Lung microvascular endothelial cell (primary cell): ENCODE measurements at regions not wholly inside any gene's neighbourhood (a gene's known extent, or its start where the extent isn't known, plus 50 kb on each side); places are given as distances from the start of the nearest gene placed in this dataset.
"Not testable (repeated sequence)": the region's sequence is repeated elsewhere in the genome, so short reads cannot be mapped to it uniquely, and the experiment has no call there.

Experiments used
- DNase-seq, 2 donors: peaks; one replicate each; pipeline versions ENCODE4 v3.0.0 to v3.0.0-alpha.2; 2010; ENCODE audit warnings: low read depth in 2 of 2

DNA sequence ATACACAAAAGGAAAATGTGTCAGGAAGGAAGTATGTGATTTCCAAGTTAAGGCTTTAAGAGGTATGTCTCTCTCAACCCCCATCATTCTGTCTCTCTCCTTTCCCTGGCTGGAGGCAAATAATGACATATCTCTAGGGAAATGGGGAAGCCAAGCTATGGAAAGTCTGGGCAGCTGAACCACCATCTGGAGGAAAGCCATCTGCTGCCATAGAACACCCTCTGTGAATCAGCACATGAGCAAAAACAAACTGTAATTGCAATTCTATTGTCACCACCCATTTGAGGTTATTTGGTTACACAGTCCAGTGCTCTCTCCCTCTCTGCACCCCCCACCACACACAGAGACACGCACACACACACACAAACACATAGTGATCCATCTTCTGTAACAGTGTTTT lies 766.2 kb downstream of the FLRT2 start:
- DNase-seq: no peak

DNA sequence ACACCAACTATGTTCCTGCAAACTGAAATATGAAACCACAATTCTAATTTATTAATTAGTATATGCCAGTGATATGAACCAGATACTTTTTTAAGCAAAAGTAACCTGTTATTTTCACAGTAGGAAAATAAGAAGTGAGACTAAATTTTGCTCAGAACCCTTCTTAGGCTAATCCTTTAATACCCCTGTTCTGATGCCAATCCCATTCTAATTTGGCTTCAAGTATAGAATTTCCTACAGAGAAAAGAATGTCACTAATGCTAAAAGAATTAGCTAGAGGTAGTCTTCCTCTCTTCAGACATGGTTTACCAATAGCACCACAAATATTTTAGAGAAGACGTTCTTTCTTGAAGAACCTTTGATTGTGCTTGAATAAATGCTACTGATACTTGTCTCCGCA lies 758.4 kb downstream of the FLRT2 start:
- DNase-seq: no peak

DNA sequence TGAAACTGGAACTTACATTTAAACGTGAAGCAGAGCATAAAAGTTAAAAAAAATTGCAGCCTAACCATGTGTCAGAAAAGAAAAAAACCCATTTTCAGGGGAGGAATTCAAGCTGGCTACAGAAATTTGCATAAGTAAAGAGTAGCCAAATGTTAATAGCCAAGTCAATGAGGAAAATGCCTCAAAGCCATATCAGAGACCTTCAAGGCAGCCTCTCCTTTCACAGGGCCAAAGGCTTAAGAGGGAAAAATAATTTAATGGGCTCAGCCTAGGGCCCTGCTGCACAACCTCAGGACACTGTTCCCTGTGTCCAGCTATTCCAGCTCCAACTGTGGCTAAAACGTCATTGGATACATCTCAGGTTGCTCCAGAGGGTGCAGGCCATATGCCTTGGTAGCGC lies 749.5 kb downstream of the FLRT2 start:
- no peak for DNase-seq

DNA sequence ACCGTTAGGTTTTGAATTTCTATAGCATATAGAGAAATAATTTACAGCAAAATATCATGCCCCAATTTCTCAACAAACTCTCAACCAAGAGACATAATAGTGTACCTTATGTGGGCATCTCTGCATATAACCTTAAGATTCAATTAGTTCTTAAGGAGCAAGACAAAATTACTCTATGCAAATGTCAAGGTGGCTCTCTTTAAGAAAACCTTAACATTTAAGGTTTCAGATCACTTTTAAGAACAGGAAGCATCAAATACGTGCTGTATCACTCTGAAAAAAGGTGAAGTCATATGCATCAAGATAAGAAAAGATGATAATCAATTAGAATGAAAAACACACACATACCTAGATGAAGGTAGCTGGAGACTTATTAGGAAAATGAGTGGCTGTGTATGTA lies 728.0 kb downstream of the FLRT2 start:
- no peak for DNase-seq

DNA sequence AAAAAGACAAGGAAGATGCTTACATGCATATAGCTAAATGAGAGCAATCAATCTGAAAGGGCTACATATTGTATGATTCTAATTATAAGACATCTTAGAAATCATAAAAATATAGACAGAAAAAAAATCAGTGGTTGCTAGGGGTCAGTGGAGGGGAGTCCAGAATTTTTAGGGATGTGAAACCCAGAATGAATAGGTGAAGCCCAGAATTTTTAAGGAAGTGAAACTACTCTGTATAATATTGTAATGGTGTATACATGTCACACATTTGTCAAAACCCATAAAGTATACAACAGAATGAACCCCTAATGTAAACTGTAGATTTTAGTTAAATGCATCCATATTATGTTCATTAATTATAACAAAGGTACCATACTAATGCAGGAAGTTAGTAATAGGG lies 713.2 kb downstream of the FLRT2 start:
- DNase-seq: no peak

DNA sequence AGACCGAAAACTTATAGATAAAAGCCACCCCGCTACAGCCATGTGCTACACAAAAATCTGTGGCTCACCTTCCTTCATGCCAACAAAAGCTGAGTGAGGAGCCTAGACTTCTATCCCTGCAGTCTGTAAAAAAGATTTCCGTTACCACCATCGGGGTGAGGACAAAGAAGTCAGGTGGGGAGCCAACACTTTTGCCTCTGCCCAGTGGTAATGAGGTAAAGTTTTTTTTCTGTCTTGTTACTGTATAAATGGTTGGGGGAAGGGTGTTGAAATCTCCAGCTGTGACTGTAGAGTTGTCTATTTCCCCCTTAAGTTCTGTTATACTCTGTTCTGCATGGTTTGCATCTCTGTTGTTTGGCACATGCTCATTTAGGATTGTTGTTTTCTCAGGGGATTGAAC lies 707.8 kb downstream of the FLRT2 start:
- DNase-seq: no peak

DNA sequence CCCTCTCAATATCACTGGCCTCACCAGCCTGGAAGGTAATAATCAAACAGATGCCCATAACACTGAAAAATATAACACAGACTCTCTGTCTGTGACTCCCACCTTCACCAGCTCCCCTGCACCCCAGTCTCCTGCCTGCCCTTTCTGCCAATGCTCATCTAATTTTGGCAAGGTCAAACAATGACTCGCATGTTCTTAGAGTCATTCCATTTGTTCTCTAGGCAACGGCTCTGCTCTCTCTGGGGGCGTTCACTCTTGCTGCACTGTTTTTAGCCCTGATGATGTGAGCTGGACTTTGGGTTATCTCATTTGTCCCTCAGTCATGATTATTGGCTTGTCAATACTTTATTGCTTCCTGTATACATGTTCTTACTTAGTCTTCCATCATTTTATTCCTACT lies 691.8 kb downstream of the FLRT2 start:
- DNase-seq: no peak

DNA sequence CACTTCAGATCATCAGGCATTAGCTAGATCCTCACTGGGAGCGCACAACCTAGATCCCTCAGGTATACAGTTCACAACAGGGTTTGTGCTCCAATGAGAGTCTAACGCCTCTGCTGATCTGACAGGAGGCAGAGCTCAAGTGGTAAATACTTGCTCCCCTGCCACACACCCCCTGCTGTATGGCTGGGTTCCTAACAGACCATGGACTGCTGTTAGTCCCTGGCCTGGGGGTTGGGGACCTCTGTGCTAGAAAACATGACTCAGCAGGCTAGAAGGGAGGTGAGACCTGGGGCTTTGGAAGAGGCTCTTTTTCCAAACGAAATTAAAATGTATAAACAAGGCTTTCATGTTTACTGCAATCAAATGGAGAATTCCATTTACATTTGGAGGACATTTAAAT lies 691.1 kb downstream of the FLRT2 start:
- no peak for DNase-seq

DNA sequence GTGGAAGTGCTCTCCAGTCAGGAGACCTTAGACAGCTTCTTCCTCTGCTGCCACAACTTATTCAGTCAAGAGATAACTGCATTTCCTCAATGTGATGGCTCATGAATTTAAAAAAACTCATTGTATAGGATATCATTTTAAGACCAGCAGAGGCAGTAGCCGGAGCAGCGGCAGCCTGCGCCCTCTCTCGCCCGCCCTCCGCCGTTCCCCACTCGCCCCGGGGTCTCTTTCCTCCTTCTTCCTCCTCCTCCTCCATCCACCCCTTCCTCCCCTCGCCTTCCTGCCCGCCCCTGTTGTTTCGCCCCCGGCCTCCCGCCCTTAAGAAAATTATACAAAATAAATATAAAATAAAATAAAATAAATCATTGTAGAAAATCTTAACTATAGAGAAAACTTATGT lies 687.6 kb downstream of the FLRT2 start:
- DNase-seq: no peak

DNA sequence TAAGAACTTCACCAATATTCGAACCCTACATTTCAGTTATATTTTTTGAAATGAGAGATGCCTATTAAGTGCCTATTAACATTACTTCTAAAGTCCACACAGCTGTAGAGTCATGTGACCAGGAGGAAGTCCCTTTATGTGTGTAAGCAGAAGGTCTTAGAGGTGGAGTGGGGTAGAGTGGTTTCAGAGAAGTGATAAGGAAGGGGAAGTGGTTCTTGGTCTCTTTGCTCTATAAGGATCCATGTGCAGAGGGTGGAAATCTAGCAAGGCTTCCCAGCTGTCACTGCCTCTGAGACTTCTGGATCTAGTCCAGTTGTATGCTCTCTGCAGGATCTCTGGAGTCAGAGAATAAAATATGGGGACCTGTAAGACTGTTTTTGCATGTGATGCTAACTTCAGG lies 673.9 kb downstream of the FLRT2 start:
- DNase-seq: no peak

DNA sequence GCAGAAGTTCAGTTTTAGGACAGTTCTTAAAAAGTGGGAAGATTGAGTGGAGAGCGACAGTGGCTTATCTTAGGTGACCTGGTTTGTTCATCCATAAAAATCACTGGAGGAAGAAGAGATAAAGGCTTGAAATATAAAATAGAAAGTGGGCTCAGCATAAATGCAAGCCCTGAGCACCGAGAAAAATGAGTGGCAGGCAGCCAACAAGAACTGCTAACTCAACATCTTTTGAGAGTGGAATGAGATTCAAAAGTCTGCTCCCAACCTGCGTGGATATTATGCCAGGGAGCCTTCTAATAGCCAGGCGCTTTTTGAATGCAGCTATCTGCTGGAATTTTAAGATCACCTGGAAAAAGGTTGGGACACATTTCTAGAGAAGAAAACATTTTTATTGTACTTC lies 666.5 kb downstream of the FLRT2 start:
- no peak for DNase-seq

DNA sequence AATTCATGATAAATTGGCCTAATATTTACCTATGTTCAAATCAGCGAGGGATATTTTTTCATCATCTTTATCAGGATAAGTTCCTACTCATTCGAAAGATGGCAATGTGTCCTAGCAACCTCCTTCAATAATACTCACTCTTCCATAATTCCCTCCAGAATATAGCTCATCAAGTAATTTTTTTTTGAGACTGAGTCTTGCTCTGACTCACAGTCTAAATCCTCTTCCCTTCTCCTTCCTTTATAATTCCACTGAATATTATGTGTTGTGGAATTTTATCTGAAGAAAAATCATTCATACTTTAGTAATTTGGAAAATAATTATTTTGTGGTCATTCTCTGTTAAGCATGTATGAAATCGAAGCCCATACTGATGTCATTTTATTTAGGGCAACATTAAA lies 663.8 kb downstream of the FLRT2 start:
- DNase-seq: no peak

DNA sequence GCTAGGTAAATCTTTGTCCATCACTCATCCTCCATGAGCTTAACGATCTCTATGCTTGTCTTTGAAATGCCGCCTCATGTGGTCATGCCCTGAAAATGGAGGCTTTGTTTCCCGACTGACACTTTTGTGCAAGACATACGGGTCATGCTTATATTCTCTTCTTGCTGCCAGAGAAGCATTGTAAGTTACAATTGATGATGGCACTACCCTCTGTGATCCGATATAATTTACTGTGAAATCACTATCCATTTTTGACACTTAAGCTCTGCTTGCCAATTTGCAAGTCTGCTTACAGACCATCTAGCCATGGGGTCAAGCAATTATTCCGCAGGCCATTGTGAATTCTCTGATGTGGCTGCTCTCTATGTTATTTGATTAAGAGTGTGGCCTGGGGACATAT lies 650.0 kb downstream of the FLRT2 start:
- DNase-seq: no peak

DNA sequence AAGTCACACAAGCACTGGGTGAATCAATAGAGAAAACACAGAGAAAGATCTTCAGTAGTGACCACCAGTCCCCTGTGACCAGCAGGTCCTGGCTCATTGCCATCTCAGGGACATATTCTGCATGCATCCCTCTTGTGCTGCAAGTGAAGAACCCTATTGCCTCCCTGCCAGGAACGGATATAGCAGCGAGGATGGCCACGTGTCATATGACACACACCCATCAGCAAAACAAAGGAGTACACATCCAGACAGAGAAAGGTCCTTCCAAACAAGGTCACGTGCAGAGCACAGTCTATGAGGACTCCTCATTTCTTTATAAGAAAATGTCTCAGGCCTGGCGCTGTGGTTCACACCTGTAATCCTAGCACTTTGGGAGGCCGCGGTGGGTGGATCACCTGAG lies 638.4 kb downstream of the FLRT2 start:
- DNase-seq: no peak

DNA sequence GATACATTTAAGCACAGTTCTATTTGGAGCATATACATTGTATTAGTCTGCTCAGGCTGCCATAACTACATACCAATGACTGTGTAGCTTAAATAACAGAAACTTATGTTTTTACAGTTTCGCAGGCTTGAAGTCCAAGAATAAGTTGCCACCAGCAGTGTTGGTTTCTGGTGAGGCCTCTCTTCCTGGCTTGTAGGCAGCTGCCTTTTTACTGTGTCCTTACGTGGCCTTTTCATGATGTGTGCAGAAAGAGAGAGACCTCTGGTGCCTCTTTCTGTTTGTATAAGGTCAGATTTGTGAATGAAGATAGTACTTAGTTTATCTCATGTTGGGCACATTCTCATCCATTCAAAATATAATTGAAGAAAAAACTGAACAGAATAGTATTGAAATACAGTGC lies 636.6 kb downstream of the FLRT2 start:
- no peak for DNase-seq

DNA sequence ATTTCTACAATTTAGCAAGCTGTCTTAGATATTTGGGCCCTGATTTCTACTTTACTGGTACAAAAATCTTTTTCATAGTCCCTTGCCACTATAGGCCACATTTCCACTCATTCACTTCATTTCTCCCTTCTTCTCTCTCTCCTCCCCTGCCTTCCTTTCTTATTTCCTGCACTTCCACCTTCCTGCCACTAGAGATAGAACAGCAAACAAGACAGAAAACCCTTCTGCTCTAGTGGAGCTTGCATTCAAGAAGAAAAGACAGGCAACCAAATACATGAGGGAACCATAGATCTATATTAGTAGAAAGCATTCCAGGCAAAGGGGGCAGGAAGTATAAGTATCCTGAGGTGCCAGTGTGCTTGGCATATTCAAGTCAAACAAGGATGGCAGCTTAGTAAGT lies 623.5 kb downstream of the FLRT2 start:
- no peak for DNase-seq

DNA sequence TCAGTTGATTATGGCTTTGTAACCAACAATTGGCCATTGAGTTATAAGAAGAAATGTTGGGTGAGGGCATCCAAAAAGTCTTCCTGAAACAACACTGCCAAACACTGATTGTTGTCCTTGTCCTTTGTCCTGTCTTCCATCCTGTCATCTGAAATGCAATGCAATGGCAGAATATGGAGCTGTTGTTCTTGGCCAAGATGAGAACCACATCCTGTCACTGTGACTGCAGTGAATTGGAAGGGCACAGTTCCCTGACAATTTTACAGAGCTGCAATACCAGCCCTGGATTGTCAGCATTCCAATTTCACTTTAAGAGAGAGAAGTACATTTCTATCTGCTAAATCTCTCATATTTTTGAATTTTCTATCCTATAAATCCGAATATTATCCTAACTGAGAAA lies 613.3 kb downstream of the FLRT2 start:
- DNase-seq: peak in 1 of 2 donors; percentile 73

DNA sequence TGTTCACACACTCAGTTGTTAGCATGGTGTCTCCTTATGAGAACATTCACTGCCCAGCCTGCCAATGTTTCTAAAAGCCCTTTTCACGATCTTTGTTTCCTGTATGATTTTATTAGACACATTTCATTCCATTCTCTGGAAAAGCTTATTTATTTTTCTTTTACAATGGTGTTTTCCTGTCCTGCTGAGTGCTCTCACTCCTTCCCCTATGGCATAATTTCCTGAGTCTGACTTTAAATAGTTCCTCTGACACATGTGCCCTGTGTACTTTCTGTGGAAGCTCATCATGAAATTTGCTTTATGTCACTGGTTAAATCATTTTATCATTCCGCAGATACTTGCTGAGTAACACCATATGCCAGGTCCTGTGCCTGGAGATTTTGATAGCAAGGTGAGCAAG lies 612.0 kb downstream of the FLRT2 start:
- DNase-seq: peak in 1 of 2 donors; percentile 78

DNA sequence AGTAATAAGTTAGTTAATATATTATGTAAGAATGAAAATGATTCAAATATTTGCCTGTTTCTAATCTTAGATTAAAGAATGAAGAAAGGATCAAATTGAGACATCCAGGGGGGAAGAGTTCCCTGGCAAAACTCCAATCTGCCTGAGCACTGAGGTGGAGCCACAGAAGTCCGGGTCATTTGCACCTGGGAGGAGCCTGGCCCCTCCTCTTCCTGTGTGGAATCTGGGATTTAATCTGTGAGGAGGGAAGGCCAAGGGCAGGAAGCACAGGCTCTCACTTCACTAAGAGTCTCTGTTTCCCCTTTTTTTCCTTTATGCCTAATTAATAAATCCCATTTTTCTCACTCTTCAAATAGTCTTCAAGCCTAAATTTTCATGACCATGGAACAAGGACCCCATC lies 599.5 kb downstream of the FLRT2 start:
- DNase-seq: no peak

DNA sequence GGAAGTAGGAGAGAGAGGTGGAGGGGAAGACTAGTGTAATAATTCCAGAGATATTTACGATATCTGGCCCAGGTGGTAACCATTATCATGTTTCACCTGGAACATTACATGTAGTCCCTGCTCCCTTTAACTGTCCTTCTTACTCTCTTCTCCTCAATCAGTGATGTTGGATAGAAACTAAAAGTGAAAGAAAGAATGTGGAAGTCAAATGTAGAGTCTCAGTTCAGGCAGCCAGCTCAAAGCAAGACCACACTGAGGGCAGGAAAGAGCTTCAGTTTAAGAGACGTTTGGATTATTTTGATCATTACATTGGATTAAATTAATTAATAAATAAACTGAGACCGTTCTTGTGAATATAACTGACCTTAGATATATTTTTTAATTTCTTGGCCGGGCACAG lies 594.4 kb downstream of the FLRT2 start:
- DNase-seq: no peak

DNA sequence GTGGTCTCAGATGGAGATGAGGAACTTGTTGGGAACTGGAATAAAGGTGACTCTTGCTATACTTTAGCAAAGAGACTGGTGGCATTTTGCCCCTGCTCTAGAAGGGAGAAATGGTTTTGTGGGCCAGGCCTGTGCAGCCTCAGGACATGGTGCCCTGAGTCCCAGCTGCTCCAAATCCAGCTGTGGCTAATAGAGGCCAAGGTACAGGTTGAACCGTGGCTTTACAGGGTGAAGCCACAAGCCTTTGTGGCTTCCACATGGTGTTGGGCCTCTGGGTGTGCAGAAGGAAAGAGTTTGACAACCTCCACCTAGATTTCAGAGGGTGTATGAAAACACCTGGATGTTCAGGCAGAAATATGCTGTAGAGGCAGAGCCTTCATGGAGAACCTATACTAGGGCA lies 586.0 kb downstream of the FLRT2 start:
- DNase-seq: no peak

DNA sequence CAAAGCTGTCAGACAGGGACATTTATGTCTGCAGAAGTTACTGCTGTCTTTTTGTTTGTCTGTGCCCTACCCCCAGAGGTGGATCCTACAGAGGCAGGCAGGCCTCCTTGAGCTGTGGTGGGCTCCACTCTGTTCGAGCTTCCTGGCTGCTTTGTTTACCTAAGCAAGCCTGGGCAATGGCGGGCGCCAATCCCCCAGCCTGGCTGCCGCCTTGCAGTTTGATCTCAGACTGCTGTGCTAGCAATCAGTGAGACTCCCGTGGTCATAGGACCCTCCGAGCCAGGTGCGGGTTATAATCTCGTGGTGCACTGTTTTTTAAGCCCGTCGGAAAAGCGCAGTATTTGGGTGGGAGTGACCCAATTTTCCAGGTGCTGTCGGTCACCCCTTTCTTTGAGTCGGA lies 580.9 kb downstream of the FLRT2 start:
- not testable (repeated sequence) for DNase-seq

DNA sequence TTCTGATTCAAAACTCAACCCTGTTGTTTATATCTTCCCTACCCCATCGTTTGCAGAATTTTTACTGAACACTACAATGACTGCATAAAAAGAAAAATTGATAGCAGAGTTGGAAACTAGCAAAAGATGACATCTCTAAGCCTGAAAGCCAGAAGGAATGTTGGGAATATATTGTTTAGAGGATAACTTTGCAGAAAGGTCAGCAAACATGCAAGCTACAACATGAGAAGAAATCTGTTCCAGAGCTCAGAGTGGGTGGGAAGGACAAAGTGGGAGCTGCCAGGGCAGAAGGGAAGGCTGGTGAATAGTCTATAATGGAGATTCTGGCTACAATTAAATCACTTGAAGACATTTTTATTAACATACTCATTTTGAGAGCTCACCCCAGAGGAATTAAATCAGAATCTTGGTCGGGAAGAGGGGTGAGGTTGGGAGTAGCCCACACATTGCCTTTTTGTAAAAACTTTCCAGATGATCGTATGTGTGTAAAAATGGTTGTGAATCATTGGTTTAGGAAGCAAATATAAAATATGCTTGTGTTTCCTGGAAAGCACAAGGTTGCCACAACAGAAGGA lies 574.8 kb downstream of the FLRT2 start:
- DNase-seq: no peak

DNA sequence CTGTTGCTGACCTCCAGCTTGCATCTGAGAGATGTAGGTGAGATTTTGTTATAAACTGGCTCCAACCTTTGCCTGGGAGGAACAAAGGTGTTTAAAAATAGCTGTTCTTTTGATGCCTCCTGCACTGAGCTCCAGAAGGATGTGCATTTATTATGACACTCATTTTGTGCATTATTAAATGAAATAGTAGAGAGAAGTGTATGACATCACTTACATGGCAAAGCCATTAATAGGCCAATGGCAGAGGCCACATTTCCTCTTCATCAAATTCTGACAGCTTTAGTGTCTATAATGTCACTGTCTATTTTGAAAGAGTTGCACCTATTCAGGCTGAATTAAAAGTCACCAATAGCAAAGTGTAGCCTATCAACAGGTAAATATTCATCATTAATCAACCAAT lies 564.6 kb downstream of the FLRT2 start:
- DNase-seq: no peak

DNA sequence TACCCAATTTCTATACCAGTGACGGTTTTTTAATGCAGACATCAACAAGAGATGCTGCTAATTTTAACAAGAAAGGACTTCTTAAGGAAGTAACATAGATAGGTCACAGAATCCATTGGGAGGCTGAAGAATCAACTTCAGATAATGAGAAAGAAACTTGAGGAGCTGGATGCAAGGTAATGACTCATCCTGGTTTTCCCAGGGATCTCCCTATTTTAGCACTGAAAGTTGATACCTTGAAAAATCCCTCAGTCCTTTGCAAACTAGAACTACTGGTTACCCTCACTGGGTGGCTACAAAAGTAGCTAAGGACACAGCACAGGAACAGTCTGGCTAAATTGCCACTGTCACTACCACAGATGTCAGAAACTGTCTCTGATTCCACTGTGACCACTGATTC lies 561.9 kb downstream of the FLRT2 start:
- no peak for DNase-seq
